NCI-H226 (cell line): ENCODE measurements at regions not wholly inside any gene's neighbourhood (a gene's known extent, or its start where the extent isn't known, plus 50 kb on each side); places are given as distances from the start of the nearest gene placed in this dataset.
"Not testable (repeated sequence)": the region's sequence is repeated elsewhere in the genome, so short reads cannot be mapped to it uniquely, and the experiment has no call there.

Experiments used
- DNase-seq: peaks from one replicate; pipeline ENCODE4 v3.0.0-alpha.2; 2015

DNA sequence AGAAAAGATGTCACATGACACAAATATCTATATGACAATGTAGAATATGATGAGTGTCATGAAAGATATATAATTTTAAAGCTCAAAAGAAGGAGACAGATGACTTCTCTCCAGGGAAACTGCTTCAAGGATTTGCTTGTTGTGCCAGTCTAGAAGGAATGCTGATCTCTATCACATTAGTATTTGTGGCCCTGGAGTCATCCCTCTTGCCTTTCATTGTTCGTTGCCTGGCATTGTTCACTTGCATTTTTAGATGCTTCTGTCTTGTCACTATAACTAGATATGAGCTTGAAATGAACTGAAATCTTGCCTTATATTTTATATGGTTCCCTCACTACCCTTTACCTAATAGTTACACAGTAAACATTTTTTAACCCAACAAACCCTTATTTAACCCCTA, 207.5 kb downstream of the ZNF608 start:
- DNase-seq: no peak

DNA sequence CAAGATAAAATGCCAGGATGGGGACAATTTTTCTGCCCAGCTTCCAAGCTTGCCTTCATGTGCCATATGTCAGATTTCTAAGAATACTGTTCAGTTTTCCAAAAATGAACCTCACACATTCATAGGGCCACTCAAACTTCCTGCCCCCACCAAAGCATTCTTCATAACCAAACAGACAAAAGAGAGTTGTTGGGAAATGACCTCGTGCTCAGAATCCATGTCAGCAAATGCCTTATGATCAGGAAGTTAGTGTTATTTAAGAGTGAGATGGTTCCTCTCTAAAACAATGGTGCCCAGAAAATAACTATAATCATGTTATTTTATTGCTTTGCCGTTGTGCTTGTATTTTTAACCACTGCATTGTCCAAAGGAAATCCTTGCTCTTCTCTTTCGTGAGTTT, 208.2 kb downstream of the ZNF608 start:
- DNase-seq: no peak

DNA sequence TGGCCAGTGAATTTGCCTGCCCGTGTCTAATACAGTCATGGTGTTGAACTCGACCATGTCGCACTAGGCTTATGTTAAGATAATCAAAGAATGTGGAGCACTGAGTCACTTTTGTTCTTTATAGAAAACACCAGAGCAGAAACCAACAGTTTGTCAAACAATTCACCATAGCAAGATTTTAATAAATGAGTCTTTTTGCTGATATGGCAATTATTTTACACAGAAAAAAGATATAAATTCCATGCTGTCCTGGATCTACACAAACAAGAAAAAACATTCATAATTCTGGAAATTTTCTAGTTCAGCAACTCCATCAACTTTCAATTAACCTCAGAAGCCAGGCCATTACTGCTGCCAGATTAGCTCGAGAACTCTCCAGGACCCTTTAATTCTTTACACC, 208.9 kb downstream of the ZNF608 start:
- DNase-seq: no peak

DNA sequence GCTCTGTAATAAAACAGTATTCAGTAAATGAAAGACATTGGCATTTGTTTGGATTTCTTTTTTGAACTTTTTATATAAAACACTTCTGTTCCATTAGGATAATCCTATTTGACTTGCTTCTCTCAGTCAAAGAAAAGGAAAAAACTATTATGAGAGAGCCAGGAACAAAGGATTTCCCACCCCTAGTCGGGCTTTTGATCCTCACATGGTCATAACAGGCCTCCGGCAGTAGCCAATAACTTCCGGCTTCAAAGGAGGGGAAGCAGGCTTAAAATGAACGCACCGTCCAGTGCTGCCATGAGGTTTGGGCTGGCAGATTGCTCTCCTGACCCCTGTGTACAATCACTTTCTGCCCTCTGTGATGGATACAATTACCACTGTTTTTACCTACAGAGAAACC, 209.3 kb downstream of the ZNF608 start:
- no peak for DNase-seq

DNA sequence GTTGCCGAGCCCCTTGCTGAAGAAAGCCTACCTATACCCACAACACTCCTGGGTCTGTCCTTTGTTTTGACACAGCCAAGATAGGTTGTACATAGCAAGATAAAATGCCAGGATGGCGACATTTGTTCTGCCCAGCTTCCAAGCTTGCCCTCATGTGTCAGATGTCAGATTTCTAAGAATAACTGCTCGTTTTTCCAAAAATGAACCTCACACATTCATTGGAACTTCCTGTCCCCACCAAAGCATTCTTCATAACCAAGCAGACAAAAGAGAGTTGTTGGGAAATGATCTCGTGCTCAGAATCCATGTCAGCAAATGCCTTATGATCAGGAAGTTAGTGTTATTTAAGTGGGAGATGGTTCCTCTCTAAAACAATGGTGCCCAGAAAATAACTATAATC, 210.1 kb downstream of the ZNF608 start:
- no peak for DNase-seq

DNA sequence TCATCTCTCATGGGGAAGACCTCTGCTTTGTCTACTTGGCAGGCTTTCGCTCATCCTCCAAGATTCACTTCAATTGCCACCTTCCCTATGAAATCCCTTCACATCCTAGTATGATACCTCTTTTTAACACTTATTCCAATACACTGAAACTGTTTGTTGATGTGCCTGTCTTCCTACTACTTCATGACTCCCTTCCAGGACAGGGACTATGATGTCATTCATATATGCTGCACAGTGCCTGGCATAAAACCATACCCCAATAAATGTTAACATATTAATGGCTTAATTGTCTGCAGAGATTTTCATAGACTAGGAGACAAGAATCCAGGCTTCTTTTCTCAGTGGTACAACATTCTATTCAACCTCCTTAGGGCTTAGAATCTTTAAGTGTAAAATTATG, 215.5 kb downstream of the ZNF608 start:
- no peak for DNase-seq

DNA sequence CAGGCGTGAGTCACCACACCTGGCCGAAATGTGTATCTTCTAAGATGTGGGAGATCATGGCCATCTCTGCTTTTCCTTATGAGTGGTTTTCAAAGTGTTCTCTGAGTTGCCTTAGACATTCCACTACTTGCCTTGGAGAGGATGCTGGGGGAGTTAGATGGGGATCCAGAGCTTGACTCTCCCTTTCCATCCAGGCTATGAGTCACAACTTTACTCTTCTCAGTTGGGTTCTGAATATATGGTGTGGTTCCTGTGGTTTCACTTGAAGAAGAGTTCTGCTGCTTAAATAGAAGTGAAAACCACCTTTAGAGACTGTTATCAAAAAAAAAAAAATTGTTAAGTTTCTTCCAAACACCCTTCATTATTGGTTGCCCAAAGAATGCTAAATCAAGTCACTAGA, 217.6 kb downstream of the ZNF608 start:
- DNase-seq: peak; percentile 6

DNA sequence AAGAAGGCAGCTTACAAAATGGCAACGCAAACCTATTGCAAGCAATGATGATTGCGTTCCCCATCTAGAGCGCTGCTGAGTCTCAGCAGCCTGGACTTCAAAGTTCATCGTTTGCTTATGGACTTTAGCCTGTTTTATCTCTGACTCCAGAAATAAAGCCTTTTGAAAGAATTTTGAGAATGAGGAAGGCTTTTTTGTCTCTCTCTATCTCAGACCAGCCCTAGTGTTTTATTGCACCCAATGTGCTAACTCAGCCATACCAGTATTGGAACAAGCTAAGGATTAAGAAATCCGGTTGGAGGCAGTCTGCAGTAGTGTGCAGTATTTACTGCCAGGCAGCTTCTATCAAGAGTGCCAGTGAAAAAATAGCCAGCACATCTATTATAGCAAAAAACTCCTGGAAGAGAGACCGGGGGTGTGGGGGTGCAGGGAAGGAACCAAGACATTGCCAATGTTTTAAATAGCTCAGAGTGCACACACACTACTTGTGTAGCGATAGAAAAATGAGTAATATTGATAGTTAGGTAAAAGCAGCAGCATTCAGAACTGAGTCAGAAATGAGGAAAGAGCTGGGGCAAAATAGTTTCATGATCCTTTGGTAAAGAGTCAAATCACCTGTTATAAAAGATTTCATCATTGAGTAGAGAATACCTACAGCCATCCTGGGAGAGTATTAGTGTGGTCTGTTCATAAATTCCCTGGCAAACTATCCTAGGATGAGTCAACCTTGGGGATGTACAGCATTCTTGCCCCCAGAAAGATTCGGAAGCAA, 219.0 kb downstream of the ZNF608 start:
- DNase-seq: no peak

DNA sequence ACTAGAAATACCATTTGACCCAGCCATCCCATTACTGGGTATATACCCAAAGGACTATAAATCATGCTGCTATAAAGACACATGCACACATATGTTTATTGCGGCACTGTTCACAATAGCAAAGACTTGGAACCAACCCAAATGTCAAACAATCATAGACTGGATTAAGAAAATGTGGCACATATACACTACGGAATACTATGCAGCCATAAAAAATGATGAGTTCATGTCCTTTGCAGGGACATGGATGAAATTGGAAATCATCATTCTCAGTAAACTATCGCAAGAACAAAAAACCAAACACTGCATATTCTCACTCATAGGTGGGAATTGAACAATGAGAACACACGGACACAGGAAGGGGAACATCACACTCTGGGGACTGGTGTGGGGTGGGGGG, 220.4 kb downstream of the ZNF608 start:
- DNase-seq: not testable (repeated sequence)

DNA sequence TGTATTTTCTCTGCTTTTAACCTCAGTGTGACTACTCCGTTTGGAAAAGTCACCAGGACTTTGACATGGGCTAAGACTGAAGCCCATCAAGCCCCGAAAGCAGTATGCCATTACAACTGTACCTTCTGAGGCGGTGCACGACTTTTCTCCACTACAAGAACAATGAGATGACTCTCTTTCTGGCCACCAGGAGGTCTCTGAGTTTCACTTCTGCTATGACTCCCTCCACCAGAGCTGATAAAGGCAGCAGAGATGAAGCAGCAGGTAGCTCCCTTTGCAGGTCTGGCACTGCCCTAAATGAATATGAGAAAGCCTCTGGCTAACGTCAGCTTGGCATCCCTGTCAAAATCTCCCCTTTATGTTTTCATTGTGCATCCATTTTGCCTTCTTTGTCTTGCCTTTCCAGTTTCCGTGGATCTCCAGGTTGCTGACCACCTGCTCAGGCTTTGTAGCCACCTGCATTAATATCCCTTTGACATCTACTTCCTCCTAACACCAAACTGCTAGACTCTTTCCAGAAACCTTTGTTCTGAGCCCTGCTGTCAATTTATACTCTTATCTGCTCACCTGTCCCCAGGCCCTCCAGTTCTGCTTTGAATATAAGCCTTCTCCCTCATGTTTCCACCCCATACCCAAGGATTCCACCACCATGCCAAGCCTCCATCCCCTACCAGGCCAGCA, 221.7 kb downstream of the ZNF608 start:
- DNase-seq: no peak

DNA sequence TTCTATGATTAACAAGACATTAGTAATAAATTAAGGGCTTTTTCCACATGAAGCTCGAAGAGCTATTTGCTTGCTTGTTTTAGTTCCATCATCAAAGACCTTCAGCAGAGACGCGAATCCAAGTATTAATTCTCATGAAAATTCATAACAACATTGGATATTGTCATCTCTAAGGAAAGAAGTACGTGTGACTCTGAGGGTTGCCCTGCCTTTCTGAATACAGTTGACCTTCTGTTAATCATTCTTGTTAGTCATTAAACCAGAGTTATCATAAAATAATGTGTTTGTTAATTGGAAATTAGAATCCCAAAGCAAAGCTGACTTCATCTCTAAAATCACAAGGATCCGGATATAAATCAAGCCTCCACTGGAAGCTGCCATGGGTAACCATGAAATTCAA, 222.5 kb downstream of the ZNF608 start:
- DNase-seq: no peak

DNA sequence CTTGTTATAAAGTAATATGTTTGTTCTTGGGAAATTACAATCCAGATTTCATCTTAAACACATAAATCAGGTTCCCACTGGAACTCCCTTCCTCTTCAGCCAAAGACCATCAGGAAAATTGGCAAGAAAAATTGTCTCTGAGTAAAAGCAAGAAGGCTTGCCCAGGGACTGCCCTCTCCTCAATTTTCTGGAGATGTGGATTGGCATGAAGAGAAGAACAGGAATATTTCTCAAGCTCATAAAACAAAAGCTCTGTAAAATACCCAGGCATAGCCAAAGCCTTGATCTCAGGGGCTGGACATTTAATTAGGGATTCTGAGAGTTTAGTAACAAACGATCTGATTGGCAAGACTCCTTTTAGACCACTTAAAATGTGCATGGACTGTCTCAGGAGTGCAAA, 223.4 kb downstream of the ZNF608 start:
- DNase-seq: no peak

DNA sequence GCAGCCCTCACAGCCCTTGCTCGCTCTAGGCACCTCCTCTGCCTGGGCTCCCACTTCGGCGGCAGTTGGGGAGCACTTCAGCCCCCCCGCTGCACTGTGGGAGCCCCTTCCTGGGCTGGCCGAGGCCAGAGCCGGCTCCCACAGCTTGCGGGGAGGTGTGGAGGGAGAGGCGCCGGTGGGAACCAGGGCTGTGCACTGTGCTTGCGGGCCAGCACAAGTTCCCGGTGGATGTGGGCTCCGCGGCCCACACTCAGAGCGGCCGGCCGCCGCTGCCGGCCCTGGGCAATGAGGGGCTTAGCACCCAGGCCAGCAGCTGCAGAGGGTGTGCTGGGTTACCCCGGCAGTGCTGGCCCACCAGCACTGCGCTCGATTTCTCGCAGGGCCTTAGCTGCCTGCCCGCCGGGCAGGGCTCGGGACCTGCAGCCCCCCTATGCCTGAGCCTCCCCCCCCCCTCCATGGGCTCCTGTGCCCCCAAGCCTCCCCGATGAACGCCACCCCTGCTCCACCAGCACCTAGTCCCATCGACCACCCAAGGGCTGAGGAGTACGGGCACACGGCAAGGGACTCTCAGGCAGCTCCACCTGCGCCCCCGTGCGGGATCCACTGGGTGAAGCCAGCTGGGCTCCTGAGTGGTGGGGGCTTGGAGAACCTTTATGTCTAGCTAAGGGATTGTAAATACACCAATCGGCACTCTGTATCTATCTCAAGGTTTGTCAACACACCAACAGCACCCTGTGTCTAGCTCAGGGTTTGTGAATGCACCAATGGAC, 224.8 kb downstream of the ZNF608 start:
- DNase-seq: no peak

DNA sequence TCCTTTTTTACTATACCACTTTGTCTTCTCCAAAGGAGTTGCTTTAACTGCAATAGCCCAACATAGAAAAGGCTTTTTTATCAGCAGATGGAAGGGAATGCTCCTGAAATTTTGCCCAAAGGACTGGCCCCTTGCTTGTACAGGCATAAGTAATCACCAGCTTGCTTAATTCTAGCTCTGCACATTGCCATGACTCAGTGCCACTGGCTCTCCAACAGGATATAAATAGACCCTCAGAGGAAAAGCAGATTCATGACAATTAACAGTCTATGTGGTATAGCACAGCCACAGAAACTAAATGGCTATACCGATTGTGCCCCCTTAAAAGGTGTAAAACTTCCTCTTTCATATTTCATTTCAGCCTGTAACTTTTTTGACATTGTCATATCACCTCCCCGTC, 227.0 kb downstream of the ZNF608 start:
- peak; percentile 12 for DNase-seq

DNA sequence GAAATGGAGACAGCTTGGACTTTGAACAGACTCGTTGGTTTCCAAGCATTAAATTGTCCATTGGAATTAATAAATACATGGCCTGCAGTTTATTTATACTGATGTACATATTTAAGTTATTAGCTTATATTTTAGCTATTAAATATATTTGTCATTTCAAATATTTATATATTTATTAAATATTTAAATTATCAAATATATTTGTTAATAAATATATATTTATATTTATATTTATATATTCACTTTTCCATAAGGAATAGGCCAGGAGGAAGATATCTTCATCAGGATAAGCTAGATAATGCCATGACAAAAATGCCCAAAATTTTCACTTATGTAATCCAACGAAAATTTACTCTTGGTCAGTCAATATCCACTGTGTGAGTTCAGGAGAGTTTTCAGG, 229.9 kb downstream of the ZNF608 start:
- DNase-seq: no peak

DNA sequence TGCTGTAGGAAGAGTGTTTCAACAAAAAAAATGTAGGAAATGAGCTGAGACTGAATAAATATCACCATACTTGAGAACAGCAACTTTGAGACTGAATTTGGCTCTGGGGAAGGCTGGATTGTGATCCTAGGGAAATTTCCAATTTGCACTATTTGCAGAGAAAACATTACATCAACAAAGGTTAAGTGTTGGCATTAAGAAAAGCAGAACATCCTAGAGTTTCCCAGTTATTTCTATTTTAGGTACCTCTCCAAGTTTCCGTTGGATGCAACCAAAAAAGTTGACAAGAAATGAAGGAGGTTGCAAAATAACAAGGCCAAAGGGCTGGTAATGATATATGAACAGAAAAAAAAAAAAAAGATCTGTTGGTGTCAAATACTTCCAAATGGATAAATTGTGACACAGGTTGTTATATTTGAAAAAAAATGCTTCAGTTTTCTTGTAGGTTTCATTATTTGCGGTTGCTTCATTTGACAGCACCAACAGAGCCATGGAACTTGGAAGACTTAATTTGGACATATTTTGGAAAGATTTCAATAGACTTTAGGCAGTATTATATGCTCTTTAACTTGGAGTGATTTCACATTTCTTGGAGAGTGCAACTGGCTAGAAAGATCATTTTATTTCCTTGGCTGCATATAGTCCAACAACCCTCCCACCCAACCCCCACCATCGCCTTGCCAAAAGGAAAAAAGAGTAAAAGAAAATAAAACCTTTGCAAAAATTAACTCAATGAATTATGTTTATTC, 230.8 kb downstream of the ZNF608 start:
- DNase-seq: no peak

DNA sequence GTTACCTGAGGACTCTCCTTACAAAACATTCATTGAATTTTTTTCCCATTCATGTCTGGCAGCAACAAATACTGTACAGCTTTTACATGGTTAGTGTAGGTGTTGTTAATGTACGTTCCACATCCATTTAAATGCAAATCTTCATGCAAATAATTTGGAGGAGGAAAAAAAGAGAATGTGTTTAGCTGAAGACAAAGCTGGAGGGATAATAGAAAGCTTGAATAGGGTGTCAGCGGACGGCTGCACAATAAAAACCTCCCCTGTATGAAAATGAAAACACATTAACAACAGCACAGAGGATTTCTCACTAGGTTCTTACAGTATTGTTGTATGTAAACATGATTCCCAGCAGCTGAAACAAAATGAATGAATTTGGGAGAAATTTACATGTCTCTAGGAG, 231.5 kb downstream of the ZNF608 start:
- no peak for DNase-seq

DNA sequence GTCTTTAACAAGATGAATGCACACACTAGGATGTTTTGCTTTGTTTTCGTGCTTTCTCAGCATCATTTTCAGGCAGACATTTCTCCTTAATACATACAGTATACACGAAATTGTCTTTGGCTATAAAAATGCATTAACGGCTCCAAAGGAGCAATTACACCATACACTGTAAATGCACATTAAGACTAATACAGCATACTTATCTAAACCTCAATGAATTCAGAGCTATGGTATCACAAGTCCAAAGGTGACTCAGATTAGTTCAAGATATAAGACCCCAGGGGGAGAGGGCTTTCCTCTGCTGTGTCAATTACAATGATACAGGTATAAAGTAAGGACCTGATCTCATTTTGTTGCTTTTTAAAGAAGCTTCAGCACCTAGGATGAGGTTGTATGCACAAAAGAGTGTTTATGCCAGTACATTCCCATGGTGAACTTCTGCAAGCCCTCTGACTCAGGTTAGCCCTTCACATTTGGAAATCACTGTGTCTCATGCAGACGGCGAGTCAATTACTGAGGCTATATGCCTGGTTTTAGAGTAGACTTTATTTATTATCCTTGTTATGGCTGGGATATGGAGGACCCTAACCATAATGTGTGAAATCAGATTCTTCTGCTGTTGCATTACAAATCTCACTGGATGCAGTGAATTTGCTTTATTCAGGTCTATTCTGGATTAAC, 233.3 kb downstream of the ZNF608 start:
- no peak for DNase-seq

DNA sequence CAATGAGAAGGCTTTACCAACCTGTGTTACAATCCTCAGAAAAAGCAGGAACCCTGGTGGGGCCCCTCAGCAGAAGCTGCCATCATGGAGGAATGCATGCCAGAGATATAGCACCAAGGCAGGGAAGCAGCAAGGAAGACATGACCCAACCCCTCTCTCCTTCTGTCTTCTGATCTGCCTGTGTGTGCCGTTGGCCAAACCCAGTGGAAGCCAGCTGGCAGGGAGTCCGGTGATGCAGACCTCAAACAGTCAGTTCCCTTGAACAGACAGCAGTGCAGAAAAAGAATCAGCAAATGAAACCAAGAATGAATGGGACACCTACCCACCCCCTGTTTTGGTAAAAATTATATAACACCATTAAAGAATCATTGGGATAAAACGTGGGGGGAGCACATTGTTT, 234.2 kb downstream of the ZNF608 start:
- DNase-seq: no peak

DNA sequence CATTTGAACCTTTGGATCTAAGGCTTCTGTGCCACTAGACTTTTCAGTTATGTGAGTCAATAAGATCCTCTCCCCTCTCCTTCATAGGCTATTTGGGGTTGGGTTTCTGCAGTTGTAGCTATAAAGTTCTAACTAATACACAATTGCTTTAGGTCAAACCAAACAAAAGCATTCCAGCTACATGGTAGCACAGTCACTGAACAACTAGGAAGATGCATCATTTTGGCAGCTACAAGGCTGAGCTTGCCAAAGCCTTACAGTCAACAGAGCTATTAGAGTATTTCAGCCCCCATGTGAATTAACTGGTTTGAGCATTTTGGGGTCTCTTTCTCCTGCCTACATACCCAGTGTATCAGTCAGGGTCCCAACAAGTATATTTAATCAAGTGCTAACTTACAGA, 234.6 kb downstream of the ZNF608 start:
- DNase-seq: no peak

DNA sequence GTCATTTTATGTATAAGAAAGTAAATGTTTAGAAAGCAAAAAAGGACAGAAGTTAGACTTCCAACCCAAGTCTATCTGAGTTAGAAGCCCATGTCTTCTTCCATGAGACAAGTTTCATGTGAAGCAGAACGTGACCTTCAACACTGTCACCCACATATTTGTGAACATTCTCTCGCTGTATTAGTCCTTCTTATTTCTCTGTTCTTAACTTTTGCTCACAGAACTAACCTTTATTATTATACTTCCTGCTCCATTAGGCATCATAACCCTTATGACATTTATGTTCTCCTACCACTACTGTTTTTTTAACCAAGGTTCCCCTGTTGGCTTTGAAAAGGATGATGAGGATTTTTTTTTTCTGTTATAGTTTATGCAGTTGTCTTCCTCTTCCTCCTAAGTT, 238.8 kb downstream of the ZNF608 start:
- no peak for DNase-seq

DNA sequence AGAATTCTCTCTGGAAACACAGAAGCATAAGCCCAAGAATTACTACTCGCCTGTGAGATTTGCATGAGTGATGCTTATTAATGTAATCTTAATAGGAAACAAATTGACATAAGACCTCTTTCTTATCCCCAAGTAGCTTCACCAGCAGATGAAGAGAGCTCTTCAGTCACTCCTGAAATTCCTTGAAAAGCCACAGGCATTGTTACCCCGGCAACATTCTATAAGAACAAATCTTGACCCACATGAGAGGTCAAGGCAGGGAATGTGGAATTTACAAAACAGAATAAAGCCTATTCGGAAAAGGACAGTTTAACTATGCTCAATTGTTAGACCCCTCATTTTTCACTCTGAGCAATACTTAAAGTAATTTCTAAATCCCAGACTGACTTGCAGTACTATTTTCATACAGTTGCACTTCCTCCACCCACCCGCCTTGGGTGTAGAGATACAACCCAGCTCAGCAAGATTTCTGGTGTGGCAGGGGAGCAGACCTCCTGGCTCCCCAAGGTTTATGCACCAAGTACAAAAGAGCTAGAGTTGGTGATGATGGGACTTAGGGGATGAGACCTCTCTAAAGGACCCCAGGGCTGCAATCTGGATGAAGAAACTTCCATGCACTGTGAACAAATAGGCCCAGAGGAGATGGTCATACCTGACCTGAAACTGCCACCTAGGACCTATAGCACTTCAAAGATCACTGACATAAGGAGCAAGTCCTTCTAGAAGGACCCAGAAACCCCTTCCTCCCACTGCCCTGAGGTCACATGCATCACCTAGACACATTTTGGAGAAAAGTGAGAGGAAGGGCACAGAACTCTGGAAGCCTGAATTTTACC, 242.1 kb downstream of the ZNF608 start:
- peak; percentile 9 for DNase-seq
